HCT116 (cell line): ENCODE measurements at regions not wholly inside any gene's neighbourhood (a gene's known extent, or its start where the extent isn't known, plus 50 kb on each side); places are given as distances from the start of the nearest gene placed in this dataset.
"Not testable (repeated sequence)": the region's sequence is repeated elsewhere in the genome, so short reads cannot be mapped to it uniquely, and the experiment has no call there.

Experiments
- ATAC-seq: fragments of 200-7000 bp; cut with Tn5 transposase; 2 replicates; pipeline ENCODE4 v1.9.1; 2020; ENCODE audit warnings: mild to moderate bottlenecking, moderate library complexity
- BruUV-seq: library from RNA; stranded (reverse); fragments of 400-500 nt; replicated peaks from 2 replicates; lab custom pipeline; 2021; lab: Mats Ljungman, UMichigan
- CTCF ChIA-PET: fragments of 300-600 bp; sonication (Branson Sonifier 250); formaldehyde crosslinking; loops from one replicate; lab custom pipeline; 2021; ENCODE audit warnings: antibody characterized with exemption; lab: Charles Lee
- POLR2A ChIA-PET: fragments of 300-600, 350-600 bp; sonication (Branson Sonifier 250); formaldehyde crosslinking; loops from one replicate; lab custom pipeline; 2021; ENCODE audit warnings: antibody characterized with exemption; lab: Charles Lee
- RAD21 ChIA-PET, 2 experiments: fragments of 300-600 bp; sonication (Branson Sonifier 250); formaldehyde crosslinking; loops; one replicate each; lab custom pipeline; 2023; ENCODE audit warnings: low total read pairs in 2 of 2; ENCODE audit not compliant: uncharacterized antibody in 2 of 2, unreplicated experiment in 2 of 2, low non-redundant PET in 1 of 2; lab: Charles Lee
- DNase-seq: peaks from one replicate; pipeline ENCODE4 v3.0.0-alpha.2; 2010; ENCODE audit warnings: low read depth, low spot score
- H2AFZ ChIP-seq: fragments of 200-600 bp; shearing (Covaris generic), sonication (generic); 2 replicates; pipeline ENCODE4 v1.6.1; 2017; ENCODE audit warnings: low read depth, mixed run types, mixed read lengths, antibody characterized with exemption, low read length; ENCODE audit not compliant: poor library complexity, severe bottlenecking
- H3K27ac ChIP-seq: 2 replicates; pipeline ENCODE4 v1.5.1; 2012; ENCODE audit warnings: low read depth, low read length
- H3K27me3 ChIP-seq: fragments of 200-600 bp; sonication (generic); 2 replicates; pipeline ENCODE4 v1.6.1; 2016; ENCODE audit warnings: mixed run types, low read length, mixed read lengths; ENCODE audit not compliant: insufficient read depth
- H3K36me3 ChIP-seq, 2 experiments: fragments of 200-500 bp in 1 of 2; fragments of 200-600 bp in 1 of 2; sonication (Bioruptor generic) in 1 of 2; sonication (generic) in 1 of 2; 2 replicates each; pipeline versions ENCODE4 v1.5.1 to v1.6.1; 2014 to 2016; ENCODE audit warnings: low read length in 2 of 2, inconsistent platforms in 1 of 2, mixed read lengths in 1 of 2, mixed run types in 1 of 2; ENCODE audit not compliant: insufficient read depth in 2 of 2, control insufficient read depth in 1 of 2
- H3K4me1 ChIP-seq, 2 experiments: fragments of 200-600 bp in 1 of 2; sonication (generic) in 1 of 2; 2 replicates each; pipeline versions ENCODE4 v1.5.1 to v1.6.1; 2012 to 2017; ENCODE audit warnings: low read length in 2 of 2, inconsistent platforms in 1 of 2, mild to moderate bottlenecking in 1 of 2, mixed read lengths in 1 of 2, mixed run types in 1 of 2, moderate library complexity in 1 of 2; ENCODE audit not compliant: insufficient read depth in 2 of 2, control insufficient read depth in 1 of 2
- H3K4me2 ChIP-seq: fragments of 200-600 bp; sonication (generic); 2 replicates; pipeline ENCODE4 v1.6.1; 2017; ENCODE audit warnings: mixed run types, low read length, mixed read lengths
- H3K4me3 ChIP-seq, 2 experiments: fragments of 200-600 bp in 1 of 2; sonication (generic) in 1 of 2; replicated peaks in 1 of 2; 2 replicates each; pipeline ENCODE4 v1.5.1; 2011 to 2016; ENCODE audit warnings: low read length in 2 of 2, control low read depth in 1 of 2, low read depth in 1 of 2, mild to moderate bottlenecking in 1 of 2, mixed read lengths in 1 of 2, mixed run types in 1 of 2
- H3K79me2 ChIP-seq: fragments of 200-600 bp; sonication (generic); 2 replicates; pipeline ENCODE4 v1.6.1; 2017; ENCODE audit warnings: mild to moderate bottlenecking, mixed run types, low read length, moderate library complexity, mixed read lengths; ENCODE audit not compliant: insufficient read depth
- H3K9ac ChIP-seq: fragments of 200-600 bp; sonication (generic); 2 replicates; pipeline ENCODE4 v1.6.1; 2016; ENCODE audit warnings: low read length, mixed read lengths
- H3K9me2 ChIP-seq: fragments of 200-600 bp; sonication (generic), shearing (Covaris generic); 2 replicates; pipeline ENCODE4 v1.6.1; 2017; ENCODE audit warnings: mixed run types, mild to moderate bottlenecking, moderate library complexity; ENCODE audit not compliant: insufficient read depth
- H3K9me3 ChIP-seq, 2 experiments: fragments of 200-500 bp in 1 of 2; fragments of 200-600 bp in 1 of 2; sonication (Bioruptor generic) in 1 of 2; sonication (generic) in 1 of 2; 2 replicates each; pipeline ENCODE4 v1.6.1; 2014 to 2017; ENCODE audit warnings: low read length in 2 of 2, mixed read lengths in 2 of 2, inconsistent platforms in 1 of 2, low read depth in 1 of 2, mild to moderate bottlenecking in 1 of 2, mixed run types in 1 of 2, moderate library complexity in 1 of 2; ENCODE audit not compliant: control insufficient read depth in 1 of 2, insufficient read depth in 1 of 2
- H4K20me1 ChIP-seq: fragments of 200-600 bp; sonication (generic), shearing (Covaris generic); 2 replicates; pipeline ENCODE4 v1.6.1; 2017; ENCODE audit warnings: mixed run types, mild to moderate bottlenecking, moderate library complexity; ENCODE audit not compliant: insufficient read depth
- EZH2phosphoT487 ChIP-seq: fragments of 200-600 bp; IDR thresholded peaks from 2 replicates; pipeline ENCODE4 v1.6.1; 2018; ENCODE audit warnings: antibody characterized with exemption, borderline replicate concordance
- POLR2AphosphoS5 ChIP-seq: IDR thresholded peaks from 2 replicates; pipeline ENCODE4 v1.6.1; 2011; ENCODE audit warnings: mild to moderate bottlenecking, low read depth, low read length, moderate library complexity
- ZBTB33 ChIP-seq: IDR thresholded peaks from 2 replicates; pipeline ENCODE4 v1.6.1; 2011; ENCODE audit warnings: mild to moderate bottlenecking, low read length, moderate library complexity; ENCODE audit not compliant: insufficient replicate concordance; ENCODE audit errors: extremely low read depth
- ZFX ChIP-seq: fragments of 450-650 bp; IDR thresholded peaks from 2 replicates; pipeline ENCODE4 v1.6.1; 2017
- intact Hi-C: fragments of 100-400 bp; cut with micrococcal nuclease; formaldehyde crosslinking; loops from 2 replicates; pipeline ENCODE4 v1.10.0; 2022
- TF ChIP-seq, protein P1 (sequence below), 3 experiments: fragments of 200-600 bp in 1 of 3; sonication (generic) in 1 of 3; IDR thresholded peaks in 2 of 3; conservative IDR thresholded peaks in 1 of 3; 2 replicates each; pipeline ENCODE4 v1.5.1; 2012 to 2017; ENCODE audit warnings: low read depth in 2 of 3, low read length in 2 of 3, antibody characterized with exemption in 1 of 3, borderline replicate concordance in 1 of 3, control low read depth in 1 of 3, mild to moderate bottlenecking in 1 of 3, mixed read lengths in 1 of 3, mixed run types in 1 of 3, moderate library complexity in 1 of 3; ENCODE audit not compliant: insufficient read depth in 1 of 3

- intact Hi-C loops, H3K4me3 ChIP-seq, CTCF ChIA-PET, H4K20me1 ChIP-seq, H3K9me2 ChIP-seq, H3K27ac ChIP-seq, H3K9me3 ChIP-seq, H3K79me2 ChIP-seq, H3K4me2 ChIP-seq, RAD21 ChIA-PET, DNase-seq, H2AFZ ChIP-seq, H3K27me3 ChIP-seq, POLR2A ChIA-PET, H3K36me3 ChIP-seq, H3K4me1 ChIP-seq, ATAC-seq, H3K9ac ChIP-seq, BruUV-seq: not testable (repeated sequence)
- TF ChIP-seq, protein P1, sequence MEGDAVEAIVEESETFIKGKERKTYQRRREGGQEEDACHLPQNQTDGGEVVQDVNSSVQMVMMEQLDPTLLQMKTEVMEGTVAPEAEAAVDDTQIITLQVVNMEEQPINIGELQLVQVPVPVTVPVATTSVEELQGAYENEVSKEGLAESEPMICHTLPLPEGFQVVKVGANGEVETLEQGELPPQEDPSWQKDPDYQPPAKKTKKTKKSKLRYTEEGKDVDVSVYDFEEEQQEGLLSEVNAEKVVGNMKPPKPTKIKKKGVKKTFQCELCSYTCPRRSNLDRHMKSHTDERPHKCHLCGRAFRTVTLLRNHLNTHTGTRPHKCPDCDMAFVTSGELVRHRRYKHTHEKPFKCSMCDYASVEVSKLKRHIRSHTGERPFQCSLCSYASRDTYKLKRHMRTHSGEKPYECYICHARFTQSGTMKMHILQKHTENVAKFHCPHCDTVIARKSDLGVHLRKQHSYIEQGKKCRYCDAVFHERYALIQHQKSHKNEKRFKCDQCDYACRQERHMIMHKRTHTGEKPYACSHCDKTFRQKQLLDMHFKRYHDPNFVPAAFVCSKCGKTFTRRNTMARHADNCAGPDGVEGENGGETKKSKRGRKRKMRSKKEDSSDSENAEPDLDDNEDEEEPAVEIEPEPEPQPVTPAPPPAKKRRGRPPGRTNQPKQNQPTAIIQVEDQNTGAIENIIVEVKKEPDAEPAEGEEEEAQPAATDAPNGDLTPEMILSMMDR (IDR thresholded peaks at IDR 0.05 in 2 of 3, conservative IDR thresholded peaks at IDR 0.05 in 1 of 3; ENCODE audit: borderline replicate concordance in 1 of 3, insufficient read depth in 1 of 3, low read depth in 2 of 3, low read length in 2 of 3) = 0 out of 6 replicates have a peak, but pooled peaks of 2 of the 3 experiments have one; percentile 10 to 15
These were observed 50.4 kb upstream of the B3GAT2 start for GRCh38 chr6:71007298-71007697.

DNA sequence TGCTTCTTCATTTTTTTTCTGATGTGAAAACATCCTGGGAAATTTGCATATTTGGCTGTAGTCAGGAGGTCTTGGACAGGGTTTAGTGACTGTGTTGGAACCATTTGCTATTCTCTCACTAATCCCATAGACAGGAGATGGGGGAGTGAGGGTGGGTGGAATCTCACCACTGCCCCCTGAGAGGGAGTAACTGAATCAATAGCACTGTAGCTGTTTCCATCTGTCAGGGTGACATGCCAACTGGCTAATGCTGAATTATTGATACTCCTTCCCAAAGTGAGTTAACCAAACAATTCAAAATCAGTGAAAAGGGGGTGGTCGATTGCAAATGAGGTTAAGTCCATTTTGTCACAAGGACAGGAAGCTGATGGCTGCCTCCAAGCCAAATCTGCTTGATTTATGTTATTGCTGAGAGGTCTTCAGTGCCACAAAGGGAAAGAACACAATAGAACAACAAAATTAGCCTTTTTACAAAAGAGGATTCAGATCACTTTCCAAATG, 55.1 kb upstream of the B3GAT2 start:
- no TSS peak for BruUV-seq
- H3K4me1 ChIP-seq = no peaks in the 10 kb centered on the region
- H4K20me1 ChIP-seq = no peaks in the 10 kb centered on the region
- intact Hi-C loops = loop anchor here (1.0 to 2.0 kb wide), 5 partner anchors 306 to 791 kb away; no protein-coding TSS in a partner anchor
- DNase-seq = no peak
- H3K9ac ChIP-seq = no peak overlapping the region
- TF ChIP-seq EZH2phosphoT487 (no peak), ZBTB33 (no peak), POLR2AphosphoS5 (no peak), ZFX (no peak)
- no peaks in the 10 kb centered on the region for H3K36me3 ChIP-seq
- no peak overlapping the region for H3K4me3 ChIP-seq
- CTCF ChIA-PET = interaction anchor here (0.7 to 3.2 kb wide), 7 partner anchors 56 to 791 kb away, joined by 3 to 15 read pairs (median 4); no protein-coding TSS in a partner anchor
- no peaks in the 10 kb centered on the region for H3K9me3 ChIP-seq
- no peaks in the 10 kb centered on the region for H3K9me2 ChIP-seq
- POLR2A ChIA-PET = no interaction called here
- H3K4me2 ChIP-seq = no peak overlapping the region
- H3K79me2 ChIP-seq = no peaks in the 10 kb centered on the region
- no peak overlapping the region for H2AFZ ChIP-seq
- no peaks in the 10 kb centered on the region; the same call in 1 of the 2 replicates for H3K27me3 ChIP-seq
- no peak overlapping the region for H3K27ac ChIP-seq
- ATAC-seq = no peak
- RAD21 ChIA-PET = no interaction called here
